HCT116 (cell line): ENCODE measurements at regions not wholly inside any gene's neighbourhood (a gene's known extent, or its start where the extent isn't known, plus 50 kb on each side); places are given as distances from the start of the nearest gene placed in this dataset.
"Not testable (repeated sequence)": the region's sequence is repeated elsewhere in the genome, so short reads cannot be mapped to it uniquely, and the experiment has no call there.

ENCODE experiments used
- ATAC-seq: fragments of 200-7000 bp; cut with Tn5 transposase; 2 replicates; pipeline ENCODE4 v1.9.1; 2020; ENCODE audit warnings: mild to moderate bottlenecking, moderate library complexity
- BruUV-seq: library from RNA; stranded (reverse); fragments of 400-500 nt; replicated peaks from 2 replicates; lab custom pipeline; 2021; lab: Mats Ljungman, UMichigan
- CTCF ChIA-PET: fragments of 300-600 bp; sonication (Branson Sonifier 250); formaldehyde crosslinking; loops from one replicate; lab custom pipeline; 2021; ENCODE audit warnings: antibody characterized with exemption; lab: Charles Lee
- POLR2A ChIA-PET: fragments of 300-600, 350-600 bp; sonication (Branson Sonifier 250); formaldehyde crosslinking; loops from one replicate; lab custom pipeline; 2021; ENCODE audit warnings: antibody characterized with exemption; lab: Charles Lee
- RAD21 ChIA-PET, 2 experiments: fragments of 300-600 bp; sonication (Branson Sonifier 250); formaldehyde crosslinking; loops; one replicate each; lab custom pipeline; 2023; ENCODE audit warnings: low total read pairs in 2 of 2; ENCODE audit not compliant: uncharacterized antibody in 2 of 2, unreplicated experiment in 2 of 2, low non-redundant PET in 1 of 2; lab: Charles Lee
- DNase-seq: peaks from one replicate; pipeline ENCODE4 v3.0.0-alpha.2; 2010; ENCODE audit warnings: low read depth, low spot score
- H2AFZ ChIP-seq: fragments of 200-600 bp; shearing (Covaris generic), sonication (generic); 2 replicates; pipeline ENCODE4 v1.6.1; 2017; ENCODE audit warnings: low read depth, mixed run types, mixed read lengths, antibody characterized with exemption, low read length; ENCODE audit not compliant: poor library complexity, severe bottlenecking
- H3K27ac ChIP-seq: 2 replicates; pipeline ENCODE4 v1.5.1; 2012; ENCODE audit warnings: low read depth, low read length
- H3K27me3 ChIP-seq: fragments of 200-600 bp; sonication (generic); 2 replicates; pipeline ENCODE4 v1.6.1; 2016; ENCODE audit warnings: mixed run types, low read length, mixed read lengths; ENCODE audit not compliant: insufficient read depth
- H3K36me3 ChIP-seq, 2 experiments: fragments of 200-500 bp in 1 of 2; fragments of 200-600 bp in 1 of 2; sonication (Bioruptor generic) in 1 of 2; sonication (generic) in 1 of 2; 2 replicates each; pipeline versions ENCODE4 v1.5.1 to v1.6.1; 2014 to 2016; ENCODE audit warnings: low read length in 2 of 2, inconsistent platforms in 1 of 2, mixed read lengths in 1 of 2, mixed run types in 1 of 2; ENCODE audit not compliant: insufficient read depth in 2 of 2, control insufficient read depth in 1 of 2
- H3K4me1 ChIP-seq, 2 experiments: fragments of 200-600 bp in 1 of 2; sonication (generic) in 1 of 2; 2 replicates each; pipeline versions ENCODE4 v1.5.1 to v1.6.1; 2012 to 2017; ENCODE audit warnings: low read length in 2 of 2, inconsistent platforms in 1 of 2, mild to moderate bottlenecking in 1 of 2, mixed read lengths in 1 of 2, mixed run types in 1 of 2, moderate library complexity in 1 of 2; ENCODE audit not compliant: insufficient read depth in 2 of 2, control insufficient read depth in 1 of 2
- H3K4me2 ChIP-seq: fragments of 200-600 bp; sonication (generic); 2 replicates; pipeline ENCODE4 v1.6.1; 2017; ENCODE audit warnings: mixed run types, low read length, mixed read lengths
- H3K4me3 ChIP-seq, 2 experiments: fragments of 200-600 bp in 1 of 2; sonication (generic) in 1 of 2; replicated peaks in 1 of 2; 2 replicates each; pipeline ENCODE4 v1.5.1; 2011 to 2016; ENCODE audit warnings: low read length in 2 of 2, control low read depth in 1 of 2, low read depth in 1 of 2, mild to moderate bottlenecking in 1 of 2, mixed read lengths in 1 of 2, mixed run types in 1 of 2
- H3K79me2 ChIP-seq: fragments of 200-600 bp; sonication (generic); 2 replicates; pipeline ENCODE4 v1.6.1; 2017; ENCODE audit warnings: mild to moderate bottlenecking, mixed run types, low read length, moderate library complexity, mixed read lengths; ENCODE audit not compliant: insufficient read depth
- H3K9ac ChIP-seq: fragments of 200-600 bp; sonication (generic); 2 replicates; pipeline ENCODE4 v1.6.1; 2016; ENCODE audit warnings: low read length, mixed read lengths
- H3K9me2 ChIP-seq: fragments of 200-600 bp; sonication (generic), shearing (Covaris generic); 2 replicates; pipeline ENCODE4 v1.6.1; 2017; ENCODE audit warnings: mixed run types, mild to moderate bottlenecking, moderate library complexity; ENCODE audit not compliant: insufficient read depth
- H3K9me3 ChIP-seq, 2 experiments: fragments of 200-500 bp in 1 of 2; fragments of 200-600 bp in 1 of 2; sonication (Bioruptor generic) in 1 of 2; sonication (generic) in 1 of 2; 2 replicates each; pipeline ENCODE4 v1.6.1; 2014 to 2017; ENCODE audit warnings: low read length in 2 of 2, mixed read lengths in 2 of 2, inconsistent platforms in 1 of 2, low read depth in 1 of 2, mild to moderate bottlenecking in 1 of 2, mixed run types in 1 of 2, moderate library complexity in 1 of 2; ENCODE audit not compliant: control insufficient read depth in 1 of 2, insufficient read depth in 1 of 2
- H4K20me1 ChIP-seq: fragments of 200-600 bp; sonication (generic), shearing (Covaris generic); 2 replicates; pipeline ENCODE4 v1.6.1; 2017; ENCODE audit warnings: mixed run types, mild to moderate bottlenecking, moderate library complexity; ENCODE audit not compliant: insufficient read depth
- ATF3 ChIP-seq: IDR thresholded peaks from 2 replicates; pipeline ENCODE4 v1.6.1; 2012
- EZH2 ChIP-seq: fragments of 200-600 bp; sonication (generic); IDR thresholded peaks from 2 replicates; pipeline ENCODE4 v1.6.1; 2017; ENCODE audit warnings: antibody characterized with exemption, mixed run types
- EZH2phosphoT487 ChIP-seq: fragments of 200-600 bp; IDR thresholded peaks from 2 replicates; pipeline ENCODE4 v1.6.1; 2018; ENCODE audit warnings: antibody characterized with exemption, borderline replicate concordance
- POLR2A ChIP-seq: IDR thresholded peaks from 2 replicates; pipeline ENCODE4 v1.7.0; 2011; ENCODE audit warnings: borderline replicate concordance; ENCODE audit not compliant: insufficient read depth, insufficient read length; ENCODE audit errors: extremely low read depth
- YY1 ChIP-seq: IDR thresholded peaks from 2 replicates; pipeline ENCODE4 v1.6.1; 2011; ENCODE audit warnings: low read length, low read depth, moderate library complexity, mild to moderate bottlenecking; ENCODE audit not compliant: insufficient replicate concordance; ENCODE audit errors: extremely low read depth
- ZFX ChIP-seq: fragments of 450-650 bp; IDR thresholded peaks from 2 replicates; pipeline ENCODE4 v1.6.1; 2017
- ZNF274 ChIP-seq: fragments of 200-500 bp; sonication (Bioruptor generic); IDR thresholded peaks from 2 replicates; pipeline ENCODE4 v1.6.1; 2014; ENCODE audit warnings: mild to moderate bottlenecking, low read depth, low read length, inconsistent platforms
- intact Hi-C: fragments of 100-400 bp; cut with micrococcal nuclease; formaldehyde crosslinking; loops from 2 replicates; pipeline ENCODE4 v1.10.0; 2022

- no peak for DNase-seq
- RAD21 ChIA-PET, result no interaction called here
- Histone ChIP-seq H3K79me2 (no peaks in the 10 kb centered on the region), H3K36me3 (no peaks in the 10 kb centered on the region), H3K27me3 (no peaks in the 10 kb centered on the region), H3K9me2 (no peaks in the 10 kb centered on the region), H3K4me1 (no peaks in the 10 kb centered on the region), H4K20me1 (no peaks in the 10 kb centered on the region), H3K4me3 (no peak overlapping the region), H3K9ac (no peak overlapping the region)
- BruUV-seq, result no TSS peak
- no peak for TF ChIP-seq ATF3
- TF ChIP-seq ZFX, result no peak
- no peak for TF ChIP-seq EZH2phosphoT487
- TF ChIP-seq, all 23 proteins: peak for 0
- no peak for ATAC-seq
- Histone ChIP-seq H3K4me2 (no peak overlapping the region), H3K9me3 (peaks cover 14 to 19% of the 10 kb centered on the region in 2 experiments; a peak in 3 of 4 replicates), H2AFZ (no peak overlapping the region), H3K27ac (no peak overlapping the region)
- ChIA-PET CTCF (no interaction called here), POLR2A (no interaction called here)
- intact Hi-C loops, result no loop called here
These were observed 1197.9 kb downstream of the TECRL start for GRCh38 chr4:63211375-63211774.

GRCh38 chr4:63193029-63193428 is 1216.2 kb downstream of the TECRL start:
- POLR2A ChIA-PET, H3K79me2 ChIP-seq, H3K4me3 ChIP-seq, intact Hi-C loops, H3K9ac ChIP-seq, RAD21 ChIA-PET, CTCF ChIA-PET, H4K20me1 ChIP-seq, H3K27ac ChIP-seq, H3K36me3 ChIP-seq, DNase-seq, H3K9me3 ChIP-seq, ATAC-seq, H3K27me3 ChIP-seq, H3K4me1 ChIP-seq, BruUV-seq, H3K4me2 ChIP-seq, H2AFZ ChIP-seq, H3K9me2 ChIP-seq: not testable (repeated sequence)

DNA sequence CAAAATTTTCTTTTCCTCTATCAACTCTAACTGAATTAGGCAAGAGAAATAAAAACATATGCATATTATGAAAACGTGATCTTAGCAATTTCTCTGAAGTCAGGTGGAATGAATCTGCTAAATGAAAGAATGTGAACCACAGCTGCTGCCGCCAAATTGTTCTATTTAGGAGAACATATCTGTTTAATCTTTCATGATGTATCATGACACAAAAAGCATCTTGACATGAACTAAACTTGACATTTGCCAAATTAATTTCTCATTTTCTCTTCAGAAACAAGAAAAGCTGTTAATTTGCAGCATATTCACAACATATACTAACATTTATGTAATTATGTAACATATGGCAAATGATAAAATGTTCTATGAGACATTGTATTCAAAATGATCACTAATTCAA is 1237.9 kb downstream of the TECRL start:
- no TSS peak for BruUV-seq
- ChIA-PET RAD21 (no interaction called here), CTCF (no interaction called here), POLR2A (no interaction called here)
- Histone ChIP-seq H3K4me1 (no peaks in the 10 kb centered on the region), H3K4me3 (no peak overlapping the region), H3K79me2 (no peaks in the 10 kb centered on the region), H2AFZ (no peak overlapping the region), H3K27me3 (no peaks in the 10 kb centered on the region), H4K20me1 (no peaks in the 10 kb centered on the region), H3K4me2 (no peak overlapping the region), H3K27ac (no peak overlapping the region), H3K9ac (no peak overlapping the region), H3K9me3 (peaks cover 6 to 12% of the 10 kb centered on the region in 2 experiments), H3K9me2 (no peaks in the 10 kb centered on the region), H3K36me3 (no peaks in the 10 kb centered on the region)
- intact Hi-C loops, result no loop called here
- no peak for TF ChIP-seq EZH2
- no peak for TF ChIP-seq ZNF274
- TF ChIP-seq POLR2A, result no peak
- no peak for TF ChIP-seq YY1
- DNase-seq (no peak), ATAC-seq (no peak)
